H1 (cell line): ENCODE measurements at regions not wholly inside any gene's neighbourhood (a gene's known extent, or its start where the extent isn't known, plus 50 kb on each side); places are given as distances from the start of the nearest gene placed in this dataset.

Experiments
- CTCF ChIA-PET: fragments of 300-600 bp; sonication (Branson Sonifier 250); formaldehyde crosslinking; loops from one replicate; lab custom pipeline; 2021; ENCODE audit not compliant: partially characterized antibody; lab: Charles Lee
- POLR2A ChIA-PET: fragments of 300-600 bp; sonication (Branson Sonifier 250); formaldehyde crosslinking; loops from one replicate; lab custom pipeline; 2021; ENCODE audit warnings: inconsistent platforms; ENCODE audit not compliant: partially characterized antibody; lab: Charles Lee
- DNase-seq, 2 experiments: peaks; one replicate each; pipeline versions ENCODE4 v3.0.0 to v3.0.0-alpha.2; 2010 to 2022; ENCODE audit warnings: low spot score in 2 of 2, low read depth in 1 of 2, mixed read lengths in 1 of 2
- FAIRE-seq: peaks from 2 replicates; lab custom pipeline; 2011; peaks lifted over from hg19 to GRCh38; lab: Jason Lieb, UNC
- H2AFZ ChIP-seq: 2 replicates; pipeline ENCODE4 v1.8.1; 2012; ENCODE audit warnings: low read length, inconsistent platforms
- H2AK5ac ChIP-seq: 2 replicates; pipeline ENCODE4 v1.6.1; 2013; ENCODE audit warnings: low read depth, low read length
- H2BK120ac ChIP-seq: replicated peaks from 2 replicates; pipeline ENCODE3; 2013; ENCODE audit warnings: low read depth, low read length, inconsistent platforms
- H2BK12ac ChIP-seq: 2 replicates; pipeline ENCODE4 v1.6.1; 2013; ENCODE audit warnings: low read depth, low read length
- H2BK15ac ChIP-seq: 2 replicates; pipeline ENCODE4 v1.6.1; 2013; ENCODE audit warnings: low read length
- H2BK20ac ChIP-seq: 2 replicates; pipeline ENCODE4 v1.6.1; 2013; ENCODE audit warnings: low read length
- H2BK5ac ChIP-seq: 2 replicates; pipeline ENCODE4 v1.6.1; 2013; ENCODE audit warnings: low read depth, low read length
- H3K14ac ChIP-seq: 2 replicates; pipeline ENCODE4 v1.6.1; 2013; ENCODE audit warnings: inconsistent platforms; ENCODE audit not compliant: insufficient read length
- H3K18ac ChIP-seq: 2 replicates; pipeline ENCODE4 v1.6.1; 2013; ENCODE audit warnings: low read length; ENCODE audit errors: extremely low read depth
- H3K23ac ChIP-seq: 2 replicates; pipeline ENCODE4 v1.6.1; 2013; ENCODE audit warnings: inconsistent platforms; ENCODE audit not compliant: insufficient read length
- H3K23me2 ChIP-seq: 2 replicates; pipeline ENCODE4 v1.6.1; 2013; ENCODE audit warnings: low read depth, low read length
- H3K27ac ChIP-seq: 2 replicates; pipeline ENCODE4 v1.6.1; 2011; ENCODE audit warnings: low read depth, low read length, inconsistent platforms
- H3K27me3 ChIP-seq, 4 experiments: replicated peaks in 1 of 4; 1 replicate in 1 of 4; 2 replicates in 3 of 4; pipeline versions ENCODE4 v1.6.1 to v1.8.1; 2011 to 2013; ENCODE audit warnings: low read length in 3 of 4, mild to moderate bottlenecking in 3 of 4, inconsistent platforms in 2 of 4, mixed read lengths in 2 of 4, moderate library complexity in 1 of 4; ENCODE audit not compliant: control insufficient read depth in 3 of 4, insufficient read depth in 3 of 4; ENCODE audit errors: extremely low read depth in 1 of 4
- H3K36me3 ChIP-seq, 4 experiments: 2 replicates each; pipeline versions ENCODE4 v1.6.1 to v1.8.1; 2011 to 2013; ENCODE audit warnings: mild to moderate bottlenecking in 4 of 4, low read length in 3 of 4, moderate library complexity in 2 of 4, control low read depth in 1 of 4, inconsistent platforms in 1 of 4; ENCODE audit not compliant: insufficient read depth in 4 of 4, control insufficient read depth in 2 of 4
- H3K4ac ChIP-seq: replicated peaks from 2 replicates; pipeline ENCODE3; 2013; ENCODE audit warnings: low read length, low read depth, mixed read lengths, inconsistent platforms; ENCODE audit not compliant: insufficient read length
- H3K4me1 ChIP-seq, 4 experiments: replicated peaks in 1 of 4; 1 replicate in 1 of 4; 2 replicates in 3 of 4; pipeline versions ENCODE4 v1.6.1 to v1.8.1; 2011 to 2013; ENCODE audit warnings: low read length in 3 of 4, inconsistent platforms in 2 of 4, mixed read lengths in 1 of 4; ENCODE audit not compliant: insufficient read depth in 4 of 4, control insufficient read depth in 3 of 4
- H3K4me2 ChIP-seq, 2 experiments: 2 replicates each; pipeline versions ENCODE4 v1.6.1 to v1.8.1; 2011 to 2013; ENCODE audit warnings: low read depth in 2 of 2, low read length in 2 of 2, control low read depth in 1 of 2, inconsistent platforms in 1 of 2, mild to moderate bottlenecking in 1 of 2; ENCODE audit not compliant: insufficient read depth in 1 of 2
- H3K4me3 ChIP-seq, 4 experiments: fragments of 200-600, 300-600 bp in 1 of 4; sonication (generic), shearing (Covaris generic), sonication (Bioruptor Twin) in 1 of 4; 2 replicates each; pipeline versions ENCODE4 v1.5.1 to v1.8.1; 2011 to 2016; ENCODE audit warnings: low read length in 4 of 4, low read depth in 3 of 4, control low read depth in 2 of 4, inconsistent platforms in 2 of 4, mild to moderate bottlenecking in 2 of 4, mixed read lengths in 1 of 4, moderate library complexity in 1 of 4; ENCODE audit not compliant: insufficient read depth in 2 of 4; ENCODE audit errors: extremely low read depth in 1 of 4
- H3K56ac ChIP-seq: replicated peaks from 2 replicates; pipeline ENCODE3; 2013; ENCODE audit warnings: low read depth, mild to moderate bottlenecking, mixed read lengths, low read length, inconsistent platforms; ENCODE audit not compliant: insufficient read length
- H3K79me1 ChIP-seq: 2 replicates; pipeline ENCODE4 v1.6.1; 2013; ENCODE audit warnings: low read depth, low read length, control low read depth
- H3K79me2 ChIP-seq, 2 experiments: 2 replicates each; pipeline versions ENCODE4 v1.6.1 to v1.8.1; 2012 to 2013; ENCODE audit warnings: low read length in 2 of 2, mild to moderate bottlenecking in 2 of 2, inconsistent platforms in 1 of 2; ENCODE audit not compliant: insufficient read depth in 2 of 2, control insufficient read depth in 1 of 2
- H3K9ac ChIP-seq, 4 experiments: replicated peaks in 1 of 4; 1 replicate in 1 of 4; 2 replicates in 3 of 4; pipeline versions ENCODE4 v1.6.1 to v1.8.1; 2011 to 2013; ENCODE audit warnings: low read depth in 3 of 4, low read length in 3 of 4, control low read depth in 2 of 4, mild to moderate bottlenecking in 2 of 4, moderate library complexity in 2 of 4, inconsistent platforms in 1 of 4; ENCODE audit errors: extremely low read depth in 1 of 4
- H3K9me3 ChIP-seq, 2 experiments: 2 replicates each; pipeline versions ENCODE4 v1.6.1 to v1.8.1; 2012 to 2013; ENCODE audit warnings: mild to moderate bottlenecking in 2 of 2, moderate library complexity in 2 of 2, control low read depth in 1 of 2, inconsistent platforms in 1 of 2, low read depth in 1 of 2, low read length in 1 of 2, mixed read lengths in 1 of 2; ENCODE audit not compliant: insufficient read depth in 2 of 2
- H4K20me1 ChIP-seq, 2 experiments: replicated peaks in 1 of 2; 2 replicates each; pipeline versions ENCODE3 to v1.8.1; 2011 to 2013; ENCODE audit warnings: inconsistent platforms in 2 of 2, low read length in 2 of 2, mild to moderate bottlenecking in 1 of 2; ENCODE audit not compliant: insufficient read depth in 2 of 2, control insufficient read depth in 1 of 2
- H4K5ac ChIP-seq: 2 replicates; pipeline ENCODE4 v1.6.1; 2013; ENCODE audit warnings: low read length, low read depth, mixed read lengths, inconsistent platforms; ENCODE audit not compliant: insufficient read length
- H4K8ac ChIP-seq: 2 replicates; pipeline ENCODE4 v1.8.0; 2013; ENCODE audit warnings: mild to moderate bottlenecking, moderate library complexity, low read length, inconsistent platforms; ENCODE audit not compliant: insufficient read depth; ENCODE audit errors: extremely low read depth
- H4K91ac ChIP-seq: replicated peaks from 2 replicates; pipeline ENCODE3; 2013; ENCODE audit warnings: low read length, mixed read lengths, inconsistent platforms; ENCODE audit not compliant: insufficient read length
- GABPA ChIP-seq: IDR thresholded peaks from 2 replicates; pipeline ENCODE4 v1.6.1; 2011; ENCODE audit warnings: mild to moderate bottlenecking, low read length, moderate library complexity, borderline replicate concordance; ENCODE audit not compliant: insufficient read depth
- RAD21 ChIP-seq, 2 experiments: IDR thresholded peaks in 1 of 2; conservative IDR thresholded peaks in 1 of 2; 2 replicates each; pipeline ENCODE4 v1.6.1; 2011; ENCODE audit warnings: low read depth in 2 of 2, low read length in 2 of 2, improper control_type of control experiment in 1 of 2, inconsistent platforms in 1 of 2, mild to moderate bottlenecking in 1 of 2, moderate library complexity in 1 of 2
- SIX5 ChIP-seq: IDR thresholded peaks from 2 replicates; pipeline ENCODE4 v1.6.1; 2011; ENCODE audit warnings: mild to moderate bottlenecking, low read depth, low read length
- SP1 ChIP-seq: IDR thresholded peaks from 2 replicates; pipeline ENCODE4 v1.6.1; 2011; ENCODE audit warnings: low read depth, low read length
- TCF12 ChIP-seq: IDR thresholded peaks from 2 replicates; pipeline ENCODE4 v1.6.1; 2011; ENCODE audit warnings: low read depth, mild to moderate bottlenecking, low read length
- WGBS, 2 experiments: shearing (Covaris generic) in 1 of 2; methylation state at CpG; one replicate each; pipeline versions ENCODE4 v1.1.6 to v1.1.7; 2013 to 2015; ENCODE audit warnings: low lambda C conversion rate in 2 of 2, mixed read lengths in 2 of 2, inconsistent platforms in 1 of 2, low coverage in 1 of 2, missing lambda C conversion rate in 1 of 2; ENCODE audit not compliant: insufficient replicate concordance in 2 of 2, insufficient coverage in 1 of 2, insufficient read length in 1 of 2; ENCODE audit errors: extremely low coverage in 1 of 2, missing lambda C conversion rate in 1 of 2; 5-methylcytosine and 5-hydroxymethylcytosine counted together

DNA sequence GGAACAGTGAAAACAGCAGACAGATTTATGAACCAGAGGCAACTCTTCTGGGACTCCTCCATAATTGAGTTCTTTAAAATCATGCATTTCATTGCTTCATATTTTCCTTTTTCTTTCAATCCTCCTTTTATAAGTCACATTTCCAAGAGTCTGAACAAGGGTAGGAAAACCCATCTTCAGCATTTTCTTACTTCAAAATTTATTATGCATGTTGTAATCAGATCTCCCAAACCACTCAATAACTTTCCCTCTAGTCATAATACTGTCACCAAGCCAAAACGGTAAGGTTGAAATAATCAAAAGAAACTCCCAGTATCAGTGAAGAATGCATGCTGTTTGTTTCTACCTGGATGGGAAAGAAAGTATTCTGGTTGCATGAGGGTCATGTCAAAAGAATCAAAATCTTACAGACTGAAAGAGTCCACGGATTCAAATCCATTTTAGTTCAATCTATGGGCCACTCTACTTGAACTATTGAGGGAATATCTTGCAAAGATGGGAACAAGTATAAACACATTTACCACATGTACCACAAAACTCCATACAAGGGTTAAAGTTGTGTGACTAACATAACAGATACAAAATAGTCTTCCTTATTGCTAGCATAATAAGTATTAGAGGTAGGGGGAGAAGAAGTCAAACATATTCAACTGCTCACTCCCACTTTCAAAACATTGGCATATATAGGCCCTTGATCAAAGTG lies 797.3 kb downstream of the MAT2B start:
- no peak overlapping the region for H3K27ac ChIP-seq
- H4K20me1 ChIP-seq, result no peaks in the 10 kb centered on the region
- H3K9ac ChIP-seq, result no peak overlapping the region
- no peak overlapping the region for H3K14ac ChIP-seq
- no peak overlapping the region for H2BK12ac ChIP-seq
- no peak for DNase-seq
- H3K23me2 ChIP-seq, result no peaks in the 10 kb centered on the region
- H2AK5ac ChIP-seq, result no peak overlapping the region
- no peak for TF ChIP-seq RAD21 (IDR thresholded peaks at IDR 0.05 in 1 of 2, conservative IDR thresholded peaks at IDR 0.05 in 1 of 2; ENCODE audit: low read depth in 2 of 2, low read length in 2 of 2)
- TF ChIP-seq SIX5, result no peak
- no peak for TF ChIP-seq GABPA
- no peak for TF ChIP-seq TCF12
- no peak for TF ChIP-seq SP1
- no peaks in the 10 kb centered on the region for H3K4me1 ChIP-seq
- no peaks in the 10 kb centered on the region for H3K36me3 ChIP-seq
- H3K79me1 ChIP-seq, result no peaks in the 10 kb centered on the region
- no peak overlapping the region for H2BK120ac ChIP-seq
- no peak overlapping the region for H2BK5ac ChIP-seq
- no peak overlapping the region for H4K5ac ChIP-seq
- H3K4me3 ChIP-seq, result no peak overlapping the region
- ChIA-PET POLR2A (no interaction called here), CTCF (no interaction called here)
- no peak overlapping the region for H4K8ac ChIP-seq
- no peak overlapping the region for H2BK20ac ChIP-seq
- no peak overlapping the region for H3K4me2 ChIP-seq
- no peaks in the 10 kb centered on the region for H3K9me3 ChIP-seq
- H3K27me3 ChIP-seq, result no peaks in the 10 kb centered on the region
- H2BK15ac ChIP-seq, result no peak overlapping the region
- no peak overlapping the region for H3K4ac ChIP-seq
- H4K91ac ChIP-seq, result no peak overlapping the region
- H3K56ac ChIP-seq, result no peak overlapping the region
- FAIRE-seq, result no peak
- H2AFZ ChIP-seq, result no peak overlapping the region
- no peak overlapping the region for H3K18ac ChIP-seq
- H3K23ac ChIP-seq, result no peak overlapping the region
- 92% methylated on average over 2 of the region's 2 CpGs; no CpG with 5 or more reads in 1 of the 2 experiments for WGBS, 2 experiments
- H3K79me2 ChIP-seq, result no peaks in the 10 kb centered on the region
